Stomach (tissue), 8 donors: ENCODE measurements at regions not wholly inside any gene's neighbourhood (a gene's known extent, or its start where the extent isn't known, plus 50 kb on each side); places are given as distances from the start of the nearest gene placed in this dataset.
"Not testable (repeated sequence)": the region's sequence is repeated elsewhere in the genome, so short reads cannot be mapped to it uniquely, and the experiment has no call there.

Experiments used
- DNase-seq, 2 donors: peaks; one replicate each; pipeline versions ENCODE4 v3.0.0 to v3.0.0-alpha.2; 2013 to 2019
- H3K27ac ChIP-seq, 5 donors: fragments of 200-600 bp in 4 of 5; sonication (generic) in 4 of 5; one replicate each; pipeline ENCODE4 v1.5.1; 2013 to 2019; ENCODE audit warnings: mild to moderate bottlenecking in 1 of 5, moderate library complexity in 1 of 5
- H3K27me3 ChIP-seq, 3 donors: fragments of 200-600 bp; sonication (generic); one replicate each; pipeline ENCODE4 v1.5.1; 2017 to 2019; ENCODE audit warnings: mixed run types in 1 of 3
- H3K36me3 ChIP-seq, 4 donors: fragments of 200-600 bp; sonication (generic); 1 replicate in 3 of 4; 2 replicates in 1 of 4; pipeline ENCODE4 v1.5.1; 2016 to 2019
- H3K4me1 ChIP-seq, 4 donors: fragments of 200-600 bp; sonication (generic); one replicate each; pipeline ENCODE4 v1.5.1; 2016 to 2019
- H3K4me3 ChIP-seq, 4 donors: fragments of 200-600 bp; sonication (generic) in 3 of 4; one replicate each; pipeline ENCODE4 v1.5.1; 2016 to 2019; ENCODE audit warnings: mild to moderate bottlenecking in 1 of 4
- H3K9me3 ChIP-seq, 4 donors: fragments of 200-600 bp; sonication (generic); one replicate each; pipeline ENCODE4 v1.5.1; 2016 to 2019
- EP300 ChIP-seq: sonication (generic); formaldehyde crosslinking; IDR thresholded peaks from one replicate; pipeline ENCODE4 v1.6.1; 2017; ENCODE audit warnings: antibody characterized with exemption
- POLR2A ChIP-seq, 4 donors: fragments of 450-650 bp; IDR thresholded peaks; one replicate each; pipeline ENCODE4 v1.6.1; 2016; ENCODE audit warnings: antibody characterized with exemption in 4 of 4, control low read depth in 2 of 4, mild to moderate bottlenecking in 1 of 4, moderate library complexity in 1 of 4
- POLR2AphosphoS5 ChIP-seq, 3 donors: sonication (generic); formaldehyde crosslinking; IDR thresholded peaks; one replicate each; pipeline ENCODE4 v1.6.1; 2016; ENCODE audit warnings: antibody characterized with exemption in 3 of 3
- WGBS, 5 donors: extraction: QIAGEN DNeasy Blood & Tissue Kit in 3 of 5; methylation state at CpG; one replicate each; pipeline versions ENCODE4 v1.1.5 to v1.1.7; 2013 to 2018; 5-methylcytosine and 5-hydroxymethylcytosine counted together
- intact Hi-C: fragments of 100-400 bp; cut with DNase I; formaldehyde crosslinking; loops from one replicate; pipeline ENCODE4 v1.15.1; 2023; ENCODE audit warnings: low total_unique reads
- TF ChIP-seq, protein P1 (sequence below), 7 experiments: fragments of 450-650 bp in 4 of 7; fragments of 200-600 bp in 3 of 7; sonication (generic) in 3 of 7; IDR thresholded peaks; one replicate each; pipeline ENCODE4 v1.5.1; 2016 to 2019; ENCODE audit warnings: antibody characterized with exemption in 7 of 7, control low read depth in 2 of 7, mild to moderate bottlenecking in 1 of 7
- donor health status: healthy with polysubstance abuse.
- donor health status: Bipolar disorder and iron deficiency.
- donor health status: healthy.

DNA sequence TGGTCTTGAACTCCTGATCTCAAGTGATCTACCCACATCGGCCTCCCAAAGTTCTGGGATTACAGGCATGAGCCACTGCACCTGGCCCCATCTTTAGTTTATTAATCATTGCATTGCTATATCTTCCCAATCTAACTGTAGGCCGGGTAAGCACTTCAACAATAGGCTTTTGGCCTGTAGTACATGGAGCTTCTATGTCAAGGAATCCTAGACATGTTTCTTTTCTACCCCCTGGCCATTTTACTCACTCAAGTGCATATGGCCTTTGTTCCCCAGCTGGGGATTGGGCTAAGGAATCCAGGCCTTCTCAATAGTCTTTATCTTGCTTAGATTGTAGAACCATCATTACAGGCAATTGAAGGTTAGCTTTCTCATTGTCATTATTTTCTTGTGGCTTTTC, 122.3 kb upstream of the MBNL1 start:
- H3K27ac ChIP-seq: no peak overlapping the region
- no peak for DNase-seq
- intact Hi-C loops: no loop called here
- no peaks in the 10 kb centered on the region for H3K36me3 ChIP-seq
- TF ChIP-seq EP300 (no peak), POLR2A (IDR thresholded peaks at IDR 0.05) (no peak), POLR2AphosphoS5 (IDR thresholded peaks at IDR 0.05) (no peak)
- TF ChIP-seq, protein P1, sequence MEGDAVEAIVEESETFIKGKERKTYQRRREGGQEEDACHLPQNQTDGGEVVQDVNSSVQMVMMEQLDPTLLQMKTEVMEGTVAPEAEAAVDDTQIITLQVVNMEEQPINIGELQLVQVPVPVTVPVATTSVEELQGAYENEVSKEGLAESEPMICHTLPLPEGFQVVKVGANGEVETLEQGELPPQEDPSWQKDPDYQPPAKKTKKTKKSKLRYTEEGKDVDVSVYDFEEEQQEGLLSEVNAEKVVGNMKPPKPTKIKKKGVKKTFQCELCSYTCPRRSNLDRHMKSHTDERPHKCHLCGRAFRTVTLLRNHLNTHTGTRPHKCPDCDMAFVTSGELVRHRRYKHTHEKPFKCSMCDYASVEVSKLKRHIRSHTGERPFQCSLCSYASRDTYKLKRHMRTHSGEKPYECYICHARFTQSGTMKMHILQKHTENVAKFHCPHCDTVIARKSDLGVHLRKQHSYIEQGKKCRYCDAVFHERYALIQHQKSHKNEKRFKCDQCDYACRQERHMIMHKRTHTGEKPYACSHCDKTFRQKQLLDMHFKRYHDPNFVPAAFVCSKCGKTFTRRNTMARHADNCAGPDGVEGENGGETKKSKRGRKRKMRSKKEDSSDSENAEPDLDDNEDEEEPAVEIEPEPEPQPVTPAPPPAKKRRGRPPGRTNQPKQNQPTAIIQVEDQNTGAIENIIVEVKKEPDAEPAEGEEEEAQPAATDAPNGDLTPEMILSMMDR (IDR thresholded peaks at IDR 0.05): no peak
- H3K4me1 ChIP-seq: peaks cover 0 to 10% (median 0%) of the 10 kb centered on the region in 4 donors
- no peaks in the 10 kb centered on the region for H3K9me3 ChIP-seq
- H3K27me3 ChIP-seq: no peaks in the 10 kb centered on the region
- 88 to 100% (median 94%) methylated on average over 2 of the region's 2 CpGs for WGBS, 5 donors
- no peak overlapping the region for H3K4me3 ChIP-seq

DNA sequence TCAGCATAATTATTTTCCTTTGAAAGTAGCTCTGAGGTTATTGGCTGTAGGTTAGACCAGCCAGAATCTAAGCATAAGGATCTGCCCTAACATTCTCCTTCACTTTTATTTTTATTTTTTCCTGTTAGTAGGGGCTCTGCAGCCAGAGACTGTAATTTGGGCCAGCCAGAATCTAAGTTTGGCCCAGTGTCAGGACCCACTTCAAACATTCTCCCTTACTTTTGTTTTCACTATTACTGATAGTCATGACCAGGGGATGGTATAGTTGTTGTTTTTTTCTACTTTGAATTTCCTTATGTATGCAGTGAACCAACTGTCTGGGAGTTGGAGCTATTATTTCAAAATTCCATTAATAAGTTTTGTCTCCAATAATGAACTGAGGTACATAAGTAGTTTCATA, 121.0 kb upstream of the MBNL1 start:
- DNase-seq: no peak
- TF ChIP-seq POLR2AphosphoS5 (IDR thresholded peaks at IDR 0.05) (no peak), EP300 (no peak), POLR2A (IDR thresholded peaks at IDR 0.05) (no peak)
- TF ChIP-seq, protein P1 (IDR thresholded peaks at IDR 0.05): no peak
- peaks cover 0 to 16% (median 0%) of the 10 kb centered on the region in 4 donors for H3K4me1 ChIP-seq
- intact Hi-C loops: no loop called here
- H3K4me3 ChIP-seq: no peak overlapping the region
- peaks cover 0 to 6% (median 2%) of the 10 kb centered on the region in 4 donors for H3K9me3 ChIP-seq
- H3K27me3 ChIP-seq: no peaks in the 10 kb centered on the region
- H3K36me3 ChIP-seq: no peaks in the 10 kb centered on the region
- no peak overlapping the region for H3K27ac ChIP-seq

GRCh38 chr3:152148579-152148978, 120.2 kb upstream of the MBNL1 start:
- TF ChIP-seq POLR2A (IDR thresholded peaks at IDR 0.05) (no peak), EP300 (no peak), POLR2AphosphoS5 (IDR thresholded peaks at IDR 0.05) (no peak)
- TF ChIP-seq, protein P1 (IDR thresholded peaks at IDR 0.05): no peak
- intact Hi-C loops: no loop called here
- DNase-seq: no peak
- WGBS, 5 donors: 28 to 80% (median 62%) methylated on average over 1 of the region's 1 CpG
- H3K27me3 ChIP-seq: no peaks in the 10 kb centered on the region
- peaks cover 0 to 6% (median 2%) of the 10 kb centered on the region in 4 donors for H3K9me3 ChIP-seq
- H3K36me3 ChIP-seq: no peaks in the 10 kb centered on the region
- H3K4me3 ChIP-seq: no peak overlapping the region
- H3K27ac ChIP-seq: no peak overlapping the region
- peaks cover 0 to 16% (median 0%) of the 10 kb centered on the region in 4 donors for H3K4me1 ChIP-seq

GRCh38 chr3:152149832-152150231, 118.9 kb upstream of the MBNL1 start:
- 91 to 94% (median 93%) methylated on average over 1 of the region's 1 CpG for WGBS, 5 donors
- no peak for DNase-seq
- Histone ChIP-seq H3K4me1 (peaks cover 0 to 16% (median 0%) of the 10 kb centered on the region in 4 donors), H3K27me3 (no peaks in the 10 kb centered on the region), H3K4me3 (no peak overlapping the region), H3K27ac (no peak overlapping the region), H3K36me3 (no peaks in the 10 kb centered on the region), H3K9me3 (peaks cover 0 to 6% (median 2%) of the 10 kb centered on the region in 4 donors)
- no peak for TF ChIP-seq POLR2A (IDR thresholded peaks at IDR 0.05)
- TF ChIP-seq POLR2AphosphoS5 (IDR thresholded peaks at IDR 0.05): no peak
- intact Hi-C loops: no loop called here

DNA sequence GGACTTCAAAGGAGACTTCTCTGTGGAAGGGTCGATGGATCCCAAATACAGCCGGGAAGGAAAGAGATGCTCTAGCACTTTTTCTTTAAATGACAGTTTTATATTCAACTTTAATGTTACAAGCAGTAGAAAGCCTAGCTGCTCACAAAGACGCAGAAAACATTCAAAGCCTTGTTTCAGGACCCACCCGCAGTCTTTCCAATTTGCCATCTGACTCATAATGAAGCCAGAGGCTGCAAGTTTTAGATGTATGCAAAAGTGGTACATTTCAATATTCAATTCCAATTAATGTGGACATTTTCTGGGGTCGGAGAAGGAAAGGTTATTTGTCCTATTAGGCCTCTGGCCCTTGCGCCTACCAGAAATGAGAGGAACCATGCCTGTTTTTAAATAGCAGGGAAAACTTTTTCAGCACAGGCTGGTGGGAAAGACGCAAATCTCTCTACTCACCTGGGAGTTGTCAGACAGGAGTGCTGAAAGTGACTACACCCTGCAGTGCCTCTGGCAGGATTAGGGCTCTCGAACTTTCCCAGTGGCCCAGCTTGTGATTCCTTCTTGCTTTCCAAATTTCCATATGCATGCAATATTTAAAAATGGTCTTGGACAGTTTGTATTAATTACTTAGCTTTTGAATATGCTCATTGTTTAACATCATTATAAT, 117.4 kb upstream of the MBNL1 start:
- H3K36me3 ChIP-seq: no peaks in the 10 kb centered on the region
- no peaks in the 10 kb centered on the region for H3K27me3 ChIP-seq
- H3K4me1 ChIP-seq: peaks cover 0 to 16% (median 0%) of the 10 kb centered on the region in 4 donors
- no peak overlapping the region for H3K27ac ChIP-seq
- DNase-seq: no peak
- no peak overlapping the region for H3K4me3 ChIP-seq
- TF ChIP-seq POLR2A (IDR thresholded peaks at IDR 0.05) (no peak), EP300 (no peak), POLR2AphosphoS5 (IDR thresholded peaks at IDR 0.05) (no peak)
- TF ChIP-seq, protein P1 (IDR thresholded peaks at IDR 0.05): no peak
- 56 to 69% (median 59%) methylated on average over 8 of the region's 8 CpGs for WGBS, 5 donors
- intact Hi-C loops: no loop called here
- peaks cover 0 to 6% (median 2%) of the 10 kb centered on the region in 4 donors for H3K9me3 ChIP-seq

DNA sequence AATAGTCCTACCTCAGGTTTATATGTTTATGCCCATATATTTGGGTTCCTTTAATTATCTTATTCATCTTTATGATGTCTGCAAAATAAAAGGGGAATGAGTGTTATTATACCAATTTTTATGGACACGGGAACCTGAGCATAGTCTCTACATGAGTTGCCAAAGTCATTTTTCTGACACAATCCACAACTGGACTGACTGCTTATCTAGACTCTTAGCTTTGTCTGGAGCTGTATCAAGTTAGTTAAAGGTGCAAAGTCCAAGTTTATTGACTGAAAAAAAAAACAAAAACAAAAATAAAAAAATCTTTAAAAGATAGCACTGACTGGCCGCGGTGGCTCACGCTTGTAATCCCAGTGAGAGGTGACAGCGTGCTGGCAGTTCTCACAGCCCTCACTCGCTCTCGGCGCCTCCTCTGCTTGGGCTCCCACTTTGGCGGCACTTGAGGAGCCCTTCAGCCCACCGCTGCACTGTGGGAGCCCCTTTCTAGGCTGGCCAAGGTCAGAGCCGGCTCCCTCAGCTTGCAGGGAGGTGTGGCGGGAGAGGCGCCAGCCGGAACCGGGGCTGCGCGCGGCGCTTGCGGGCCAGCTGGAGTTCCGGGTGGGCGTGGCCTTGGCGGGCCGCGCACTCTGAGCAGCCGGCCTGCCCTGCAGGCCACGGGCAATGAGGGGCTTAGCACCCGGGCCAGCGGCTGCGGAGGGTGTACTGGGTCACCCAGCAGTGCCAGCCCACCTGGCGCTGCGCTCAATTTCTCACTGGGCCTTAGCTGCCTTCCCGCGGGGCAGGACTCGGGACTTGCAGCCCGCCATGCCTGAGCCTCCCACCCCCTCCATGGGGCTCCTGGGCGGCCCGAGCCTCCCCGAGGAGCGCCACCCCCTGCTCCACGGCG, 116.6 kb upstream of the MBNL1 start:
- H3K9me3 ChIP-seq, H3K27ac ChIP-seq, H3K36me3 ChIP-seq, H3K4me3 ChIP-seq, DNase-seq, intact Hi-C loops, H3K27me3 ChIP-seq: not testable (repeated sequence)
- 89 to 93% (median 92%) methylated on average over 19 to 42 of the region's 42 CpGs for WGBS, 5 donors
- peaks cover 0 to 21% (median 0%) of the 10 kb centered on the region in 4 donors for H3K4me1 ChIP-seq

DNA sequence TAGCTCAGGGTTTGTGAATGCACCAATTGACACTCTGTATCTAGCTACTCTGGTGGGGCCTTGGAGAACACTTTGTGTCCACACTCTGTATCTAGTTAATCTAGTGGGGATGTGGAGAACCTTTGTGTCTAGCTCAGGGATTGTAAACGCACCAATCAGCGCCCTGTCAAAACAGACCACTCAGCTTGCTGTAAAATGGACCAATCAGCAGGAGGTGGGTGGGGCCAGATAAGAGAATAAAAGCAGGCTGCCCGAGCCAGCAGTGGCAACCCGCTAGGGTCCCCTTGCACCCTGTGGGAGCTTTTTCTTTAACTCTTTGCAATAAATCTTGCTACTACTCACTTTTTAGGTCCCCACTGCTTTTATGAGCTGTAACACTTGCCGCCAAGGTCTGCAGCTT, 115.6 kb upstream of the MBNL1 start:
- peaks cover 0 to 22% (median 0%) of the 10 kb centered on the region in 4 donors for H3K4me1 ChIP-seq
- DNase-seq, H3K27me3 ChIP-seq, H3K27ac ChIP-seq, H3K36me3 ChIP-seq, intact Hi-C loops, H3K4me3 ChIP-seq, H3K9me3 ChIP-seq: not testable (repeated sequence)
- WGBS, 5 donors: 92 to 97% (median 96%) methylated on average over 5 of the region's 5 CpGs
